Stimulated activated naive CD8-positive, alpha-beta T cell treated with anti-CD3 and anti-CD28 coated beads, Interleukin-15, amount 100 ng/mL, for 72 hours (primary cell): ENCODE measurements at regions not wholly inside any gene's neighbourhood (a gene's known extent, or its start where the extent isn't known, plus 50 kb on each side); places are given as distances from the start of the nearest gene placed in this dataset.
A peak's percentile ranks its signal among the peaks of the same experiment; 100 is the strongest.

Source experiments
- ATAC-seq: fragments of 150-1000 bp; cut with Tn5 transposase; 2 replicates; pipeline ENCODE4 v1.10.0; 2021; ENCODE audit warnings: mild to moderate bottlenecking, moderate library complexity
- DNase-seq, 2 donors: peaks; one replicate each; pipeline ENCODE4 v3.0.0; 2021 to 2022
- H3K27ac Mint-ChIP-seq, 2 donors: one replicate each; pipeline ENCODE4 v1.8.0; 2022; ENCODE audit warnings: mild to moderate bottlenecking in 2 of 2, mixed read lengths in 2 of 2, moderate library complexity in 2 of 2
- H3K27me3 Mint-ChIP-seq: one replicate; pipeline ENCODE4 v1.8.0; 2022; ENCODE audit warnings: mixed read lengths
- H3K4me1 Mint-ChIP-seq: one replicate; pipeline ENCODE4 v1.8.0; 2022; ENCODE audit warnings: mild to moderate bottlenecking, mixed read lengths
- H3K4me3 Mint-ChIP-seq, 2 donors: one replicate each; pipeline ENCODE4 v1.8.0; 2022; ENCODE audit warnings: mild to moderate bottlenecking in 2 of 2, mixed read lengths in 2 of 2, moderate library complexity in 1 of 2
- H3K9me3 Mint-ChIP-seq, 2 donors: one replicate each; pipeline ENCODE4 v1.8.0; 2022; ENCODE audit warnings: mixed read lengths in 2 of 2

DNA sequence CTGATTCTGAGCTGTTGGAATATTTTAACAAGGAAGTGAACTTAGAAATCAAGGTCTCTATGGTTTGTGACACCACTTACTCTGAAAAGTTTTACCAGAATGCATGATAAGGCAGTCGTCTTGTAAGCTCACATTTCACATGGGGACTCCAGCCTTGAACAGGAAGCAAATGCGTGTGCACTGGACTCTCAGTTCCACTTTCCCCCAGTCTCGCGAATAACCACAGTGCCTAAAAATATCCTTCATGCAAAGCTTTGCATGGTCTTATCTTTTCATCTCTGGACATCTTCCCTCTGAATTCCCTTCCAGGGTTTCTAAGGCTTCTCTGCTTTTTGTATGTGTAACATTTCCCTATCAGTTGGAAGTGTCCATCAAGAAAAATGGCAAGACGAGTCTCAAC, 581.8 kb downstream of the NLGN4X start:
- H3K9me3 Mint-ChIP-seq: peaks cover 6 to 17% of the 10 kb centered on the region in 2 donors
- no peaks in the 10 kb centered on the region for H3K27me3 Mint-ChIP-seq
- H3K4me1 Mint-ChIP-seq: no peaks in the 10 kb centered on the region
- no peak overlapping the region for H3K27ac Mint-ChIP-seq
- DNase-seq (no peak), ATAC-seq (no peak)
- no peak overlapping the region for H3K4me3 Mint-ChIP-seq

GRCh38 chrX:5644776-5645175, 583.9 kb downstream of the NLGN4X start:
- Mint-ChIP-seq H3K9me3 (peaks cover 6 to 17% of the 10 kb centered on the region in 2 donors), H3K27ac (no peak overlapping the region), H3K27me3 (no peaks in the 10 kb centered on the region), H3K4me1 (no peaks in the 10 kb centered on the region), H3K4me3 (no peak overlapping the region)
- ATAC-seq (no peak), DNase-seq (no peak)

GRCh38 chrX:5640071-5640470, 588.6 kb downstream of the NLGN4X start:
- DNase-seq: no peak
- Mint-ChIP-seq H3K4me1 (no peaks in the 10 kb centered on the region), H3K27me3 (no peaks in the 10 kb centered on the region)

DNA sequence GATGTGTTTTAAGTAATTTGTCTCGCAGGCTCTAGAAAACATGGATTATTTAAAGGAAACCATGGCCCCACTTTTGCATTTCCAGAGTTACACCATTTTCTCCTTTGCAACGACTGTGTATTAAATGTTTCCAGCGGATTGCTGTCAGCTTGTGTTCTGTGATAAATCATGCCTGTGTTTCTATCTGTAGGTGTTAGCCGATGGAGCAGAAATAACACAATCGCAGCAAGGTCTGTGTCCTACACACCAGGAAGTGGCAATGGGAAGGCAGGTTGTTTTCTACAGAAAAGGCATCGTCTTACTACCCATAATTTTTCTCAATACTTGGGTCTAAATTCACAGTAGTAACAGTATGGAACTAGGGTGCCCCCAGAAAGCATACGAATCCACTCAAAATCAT, 590.1 kb downstream of the NLGN4X start:
- no peak for ATAC-seq
- H3K4me3 Mint-ChIP-seq: no peak overlapping the region
- no peak for DNase-seq

More at GRCh38 chrX:5640071-5640470, 588.6 kb downstream of the NLGN4X start:
- no peak for ATAC-seq
- Mint-ChIP-seq H3K4me3 (no peak overlapping the region), H3K27ac (no peak overlapping the region), H3K9me3 (peaks cover 0 to 7% of the 10 kb centered on the region in 2 donors)

GRCh38 chrX:5632887-5633286, 595.8 kb downstream of the NLGN4X start:
- Mint-ChIP-seq H3K27me3 (no peaks in the 10 kb centered on the region), H3K4me1 (no peaks in the 10 kb centered on the region), H3K27ac (no peak overlapping the region), H3K4me3 (no peak overlapping the region), H3K9me3 (peaks cover 5 to 7% of the 10 kb centered on the region in 2 donors)
- DNase-seq (no peak), ATAC-seq (no peak)

More for the DNA sequence above, 590.1 kb downstream of the NLGN4X start:
- H3K9me3 Mint-ChIP-seq: peaks cover 0 to under 1% of the 10 kb centered on the region in 2 donors
- no peaks in the 10 kb centered on the region for H3K4me1 Mint-ChIP-seq
- no peaks in the 10 kb centered on the region for H3K27me3 Mint-ChIP-seq
- no peak overlapping the region for H3K27ac Mint-ChIP-seq

GRCh38 chrX:5632061-5632614, 596.5 kb downstream of the NLGN4X start:
- H3K9me3 Mint-ChIP-seq: peaks cover 5 to 8% of the 10 kb centered on the region in 2 donors
- no peak overlapping the region for H3K27ac Mint-ChIP-seq
- H3K27me3 Mint-ChIP-seq: no peaks in the 10 kb centered on the region
- no peak for DNase-seq
- no peaks in the 10 kb centered on the region for H3K4me1 Mint-ChIP-seq
- no peak overlapping the region for H3K4me3 Mint-ChIP-seq
- no peak for ATAC-seq

DNA sequence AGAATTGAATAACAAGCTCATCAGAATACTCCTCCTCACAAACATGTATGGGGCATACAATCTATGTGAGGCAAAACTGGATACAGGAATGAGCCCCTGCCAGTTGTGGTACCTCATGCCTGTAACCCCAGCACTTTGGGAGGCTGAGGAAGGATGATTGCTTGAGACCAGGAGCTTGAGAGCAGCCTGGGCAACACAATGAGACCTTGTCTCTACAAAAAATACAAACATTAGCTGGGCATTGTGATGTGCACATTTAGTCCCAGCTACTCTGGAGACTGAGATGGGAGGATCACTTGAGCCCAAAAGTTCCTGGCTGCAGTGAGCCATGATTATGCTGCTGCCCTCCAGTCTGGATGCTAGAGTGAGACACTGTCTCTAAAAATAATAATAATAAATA, 611.0 kb downstream of the NLGN4X start:
- Mint-ChIP-seq H3K27ac (no peak overlapping the region), H3K4me3 (no peak overlapping the region), H3K27me3 (no peaks in the 10 kb centered on the region), H3K4me1 (no peaks in the 10 kb centered on the region), H3K9me3 (no peaks in the 10 kb centered on the region)
- no peak for DNase-seq
- no peak for ATAC-seq

DNA sequence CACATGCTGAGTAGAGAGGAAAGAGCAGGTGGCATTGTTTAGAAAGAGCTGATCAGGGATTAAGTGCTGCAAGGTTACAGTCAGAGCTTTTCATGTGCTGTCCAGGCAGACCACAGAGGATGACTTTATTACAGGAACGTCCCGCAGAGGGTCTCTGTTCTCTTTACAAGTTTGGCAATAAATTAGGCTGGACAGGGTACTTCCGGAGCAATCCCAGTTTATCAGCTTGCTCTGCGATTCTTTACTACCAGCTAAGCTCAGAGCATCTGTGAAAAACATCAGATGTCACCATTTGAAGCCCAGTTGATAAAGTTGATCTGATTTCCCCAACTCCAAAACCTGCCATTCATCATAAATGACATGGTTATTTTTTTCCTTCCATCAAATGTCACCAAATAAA, 633.1 kb downstream of the NLGN4X start:
- ATAC-seq: no peak
- Mint-ChIP-seq H3K4me1 (no peaks in the 10 kb centered on the region), H3K27me3 (no peaks in the 10 kb centered on the region), H3K9me3 (no peaks in the 10 kb centered on the region), H3K4me3 (no peak overlapping the region), H3K27ac (peak overlapping the region in 1 of 2 donors; percentile 27)
- DNase-seq: no peak

DNA sequence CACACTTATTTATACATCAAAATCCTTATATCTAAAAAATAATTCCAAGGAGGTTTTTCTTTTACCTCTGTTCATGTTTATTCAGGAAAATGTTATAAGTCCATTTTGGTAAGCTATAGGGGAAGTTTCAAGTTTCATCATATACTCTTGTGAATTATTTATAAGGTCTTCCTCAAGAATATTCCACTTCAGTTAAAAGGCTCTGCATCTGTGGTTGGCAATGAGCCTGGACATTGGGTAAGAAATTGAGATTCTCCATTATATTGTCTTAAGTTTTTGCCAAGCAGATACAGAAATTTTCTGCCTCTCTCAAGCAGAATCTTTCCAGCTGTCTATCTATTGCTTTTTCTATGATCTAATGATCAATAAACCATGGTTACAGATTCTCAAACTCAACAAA, 641.9 kb downstream of the NLGN4X start:
- H3K9me3 Mint-ChIP-seq: no peaks in the 10 kb centered on the region
- H3K4me1 Mint-ChIP-seq: no peaks in the 10 kb centered on the region
- H3K27me3 Mint-ChIP-seq: no peaks in the 10 kb centered on the region
- DNase-seq (no peak), ATAC-seq (no peak)
- H3K27ac Mint-ChIP-seq: no peak overlapping the region
- H3K4me3 Mint-ChIP-seq: no peak overlapping the region

DNA sequence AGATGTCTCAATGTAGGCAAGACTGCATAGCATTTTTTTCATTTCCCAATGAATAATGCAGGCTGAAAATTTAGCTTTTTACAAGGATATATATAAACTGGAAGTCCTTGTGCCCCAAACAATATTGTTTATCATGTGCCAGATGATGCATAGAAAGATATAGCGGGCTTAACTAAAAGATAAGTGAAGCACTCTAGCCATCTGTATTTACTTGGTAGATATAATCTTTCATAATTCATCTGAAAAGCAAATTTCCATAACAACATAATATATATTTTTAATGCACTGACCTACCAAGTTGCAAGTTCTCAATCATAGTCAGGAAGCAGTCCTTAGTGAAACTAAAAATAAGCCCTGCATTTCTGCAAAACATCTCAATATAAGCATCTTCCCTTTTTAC, 653.3 kb downstream of the NLGN4X start:
- Mint-ChIP-seq H3K27me3 (no peaks in the 10 kb centered on the region), H3K4me3 (no peak overlapping the region), H3K9me3 (no peaks in the 10 kb centered on the region), H3K4me1 (no peaks in the 10 kb centered on the region), H3K27ac (no peak overlapping the region)
- no peak for ATAC-seq
- DNase-seq: no peak

DNA sequence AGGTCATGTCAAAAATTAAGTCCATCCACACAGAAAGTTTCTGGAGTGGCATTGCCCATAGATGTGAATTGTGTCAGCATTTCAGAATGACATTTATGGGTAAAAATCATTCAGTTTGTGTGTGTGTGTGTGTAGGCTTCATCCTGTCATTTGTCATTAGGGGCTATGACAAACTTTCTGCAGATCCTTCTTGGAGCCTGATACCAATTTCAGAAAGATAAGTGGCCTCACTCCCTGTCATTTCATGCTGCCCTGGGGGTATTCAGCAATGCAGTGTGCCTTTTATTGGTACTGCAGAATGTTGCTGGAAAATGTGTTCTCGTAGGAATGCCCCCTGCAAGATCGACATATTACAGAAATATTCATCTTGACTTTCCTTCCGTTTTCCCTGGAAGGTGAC, 659.7 kb downstream of the NLGN4X start:
- Mint-ChIP-seq H3K4me1 (no peaks in the 10 kb centered on the region), H3K27ac (no peak overlapping the region), H3K4me3 (no peak overlapping the region), H3K9me3 (no peaks in the 10 kb centered on the region), H3K27me3 (no peaks in the 10 kb centered on the region)
- no peak for DNase-seq
- ATAC-seq: no peak

- Mint-ChIP-seq H3K27me3 (no peaks in the 10 kb centered on the region), H3K27ac (no peak overlapping the region), H3K4me1 (no peaks in the 10 kb centered on the region), H3K9me3 (peaks cover 4 to 6% of the 10 kb centered on the region in 2 donors), H3K4me3 (no peak overlapping the region)
- ATAC-seq: no peak
- DNase-seq: no peak
Observed at GRCh38 chrX:5559386-5559785, 669.3 kb downstream of the NLGN4X start.

DNA sequence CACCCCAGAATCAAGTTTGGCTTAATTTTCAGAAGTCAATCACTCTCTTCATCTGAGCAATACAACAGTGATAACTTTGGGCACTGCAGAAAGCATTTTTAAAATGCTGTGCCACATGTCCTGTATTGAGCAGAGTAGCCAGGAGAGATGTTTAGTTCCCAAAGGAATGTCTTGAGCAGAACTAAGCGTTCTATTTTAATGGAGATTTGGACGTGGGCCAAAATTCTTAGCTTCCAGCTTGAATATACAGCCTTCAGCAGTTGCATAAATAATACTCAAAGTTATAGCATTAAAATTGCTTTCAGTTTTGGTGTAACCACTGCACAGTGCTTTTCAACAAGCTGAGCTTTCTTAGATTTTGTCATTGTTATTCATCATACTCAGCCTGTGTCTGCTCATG, 679.2 kb downstream of the NLGN4X start:
- Mint-ChIP-seq H3K9me3 (peaks cover 4 to 18% of the 10 kb centered on the region in 2 donors), H3K27me3 (no peaks in the 10 kb centered on the region), H3K4me3 (no peak overlapping the region), H3K4me1 (no peaks in the 10 kb centered on the region), H3K27ac (no peak overlapping the region)
- no peak for ATAC-seq
- DNase-seq: no peak

- ATAC-seq: no peak
Observed at GRCh38 chrX:5537098-5537497, 691.6 kb downstream of the NLGN4X start.

GRCh38 chrX:5536261-5536660, 692.4 kb downstream of the NLGN4X start:
- no peak for ATAC-seq
- H3K27me3 Mint-ChIP-seq: no peaks in the 10 kb centered on the region
- H3K4me3 Mint-ChIP-seq: no peak overlapping the region
- no peak for DNase-seq
- no peaks in the 10 kb centered on the region for H3K4me1 Mint-ChIP-seq
- peaks cover 6% of the 10 kb centered on the region in 2 donors for H3K9me3 Mint-ChIP-seq
- H3K27ac Mint-ChIP-seq: no peak overlapping the region

More at GRCh38 chrX:5537098-5537497, 691.6 kb downstream of the NLGN4X start:
- Mint-ChIP-seq H3K27me3 (no peaks in the 10 kb centered on the region), H3K27ac (no peak overlapping the region), H3K9me3 (peaks cover 2 to 3% of the 10 kb centered on the region in 2 donors), H3K4me3 (no peak overlapping the region), H3K4me1 (no peaks in the 10 kb centered on the region)
- DNase-seq: no peak

- ATAC-seq: no peak
- no peak for DNase-seq
- Mint-ChIP-seq H3K9me3 (peaks cover 14% of the 10 kb centered on the region in 2 donors), H3K4me1 (no peaks in the 10 kb centered on the region), H3K4me3 (no peak overlapping the region), H3K27ac (no peak overlapping the region), H3K27me3 (no peaks in the 10 kb centered on the region)
Observed at GRCh38 chrX:5528057-5528456, 700.6 kb downstream of the NLGN4X start.

DNA sequence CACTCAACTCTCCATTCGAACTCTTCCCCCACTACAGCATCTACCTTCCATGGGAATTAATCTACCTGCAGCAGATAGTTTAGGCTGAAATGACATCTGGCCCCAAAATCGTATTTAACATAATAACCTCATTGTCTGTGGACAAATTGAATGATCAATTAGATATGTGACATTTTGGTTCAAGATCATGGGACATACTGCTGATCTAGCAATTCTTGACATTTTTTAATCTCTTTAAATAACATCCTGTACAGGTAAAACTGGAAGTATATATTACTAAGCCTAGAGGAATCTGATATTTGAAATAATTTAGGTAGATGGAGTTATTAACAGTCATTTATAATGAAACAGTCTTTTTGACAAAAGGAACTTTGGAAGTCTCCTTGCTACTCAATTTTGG, 702.5 kb downstream of the NLGN4X start:
- DNase-seq: no peak
- Mint-ChIP-seq H3K27ac (no peak overlapping the region), H3K4me3 (no peak overlapping the region), H3K27me3 (no peaks in the 10 kb centered on the region), H3K4me1 (no peaks in the 10 kb centered on the region), H3K9me3 (peaks cover 7 to 9% of the 10 kb centered on the region in 2 donors)
- ATAC-seq: no peak
